ENCODE measurements at regions not wholly inside any gene's neighbourhood (a gene's known extent, or its start where the extent isn't known, plus 50 kb on each side); places are given as distances from the start of the nearest gene placed in this dataset.
A peak's percentile ranks its signal among the peaks of the same experiment; 100 is the strongest.

DNA sequence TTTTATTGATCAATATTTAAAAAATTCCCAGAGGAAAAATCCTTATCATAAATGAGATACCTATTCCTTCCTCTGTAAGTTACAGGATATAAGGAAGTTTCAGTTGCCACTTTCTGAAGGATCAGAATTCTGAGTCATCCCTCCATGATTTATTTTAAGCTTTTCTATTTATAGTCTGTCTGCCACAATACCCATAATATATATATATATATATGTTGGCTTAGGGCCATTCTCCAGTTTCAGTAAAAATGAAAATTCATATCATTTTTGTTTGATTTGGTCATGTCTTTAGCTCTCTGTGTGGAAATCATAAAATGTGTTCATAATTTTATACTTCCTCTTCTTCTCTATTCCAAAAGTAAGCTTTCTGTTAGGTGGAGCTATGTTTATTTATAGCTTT, 215.8 kb upstream of the CYLC2 start (continued):
- TF ChIP-seq USF1 (IDR thresholded peaks at IDR 0.05; ENCODE audit: borderline replicate concordance, low read depth): no peak

DNA sequence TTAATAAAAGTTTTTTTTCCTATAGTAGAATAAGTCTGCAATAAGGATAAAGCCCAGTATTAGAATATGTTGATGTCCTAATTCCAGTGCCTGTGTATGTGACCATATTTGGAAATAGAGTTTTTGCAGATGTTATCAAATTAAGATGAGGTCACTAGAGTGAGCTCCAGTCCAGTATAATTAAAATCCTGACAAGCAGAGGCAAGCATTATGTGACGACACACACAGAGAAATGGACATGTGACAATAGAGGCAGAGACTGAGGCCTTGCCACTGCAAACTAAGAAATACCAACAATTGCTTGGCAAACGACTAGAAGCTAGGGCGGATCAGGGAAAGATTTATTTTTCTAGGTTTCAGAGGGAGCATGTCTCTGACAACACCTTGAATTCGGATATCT, 216.4 kb upstream of the CYLC2 start:
- Histone ChIP-seq H4K20me1 (ENCODE audit: insufficient read depth) (no peaks in the 10 kb centered on the region), H3K4me2 (no peak overlapping the region), H2AFZ (ENCODE audit: low read depth) (no peak overlapping the region; the same call in 1 of the 2 replicates), H3K4me3 (ENCODE audit: low read depth in 2 of 2, low read length in 1 of 2) (no peak overlapping the region), H3K9me3 (no peaks in the 10 kb centered on the region), H3K79me2 (ENCODE audit: insufficient read depth) (no peaks in the 10 kb centered on the region), H3K36me3 (replicated peaks in 1 of 2; ENCODE audit: control insufficient read depth in 1 of 2, insufficient read depth in 2 of 2, low read length in 1 of 2) (no peaks in the 10 kb centered on the region), H3K27me3 (ENCODE audit: insufficient read depth) (no peaks in the 10 kb centered on the region), H3K4me1 (ENCODE audit: control insufficient read depth in 1 of 2, insufficient read depth in 2 of 2, low read depth in 1 of 2, low read length in 1 of 2) (0 out of 4 replicates have a peak, but pooled peaks cover 0 to 4% of the 10 kb centered on the region in 2 experiments), H3F3A (replicated peaks; ENCODE audit: insufficient read depth) (no peaks in the 10 kb centered on the region), H3K9me2 (no peaks in the 10 kb centered on the region), H3K9ac (no peak overlapping the region), H3K27ac (ENCODE audit: low read depth in 2 of 2, low read length in 1 of 2) (peak overlapping the region in 1 of 2 experiments; percentile 37; a peak in 2 of 4 replicates)
- TF ChIP-seq, protein P1, sequence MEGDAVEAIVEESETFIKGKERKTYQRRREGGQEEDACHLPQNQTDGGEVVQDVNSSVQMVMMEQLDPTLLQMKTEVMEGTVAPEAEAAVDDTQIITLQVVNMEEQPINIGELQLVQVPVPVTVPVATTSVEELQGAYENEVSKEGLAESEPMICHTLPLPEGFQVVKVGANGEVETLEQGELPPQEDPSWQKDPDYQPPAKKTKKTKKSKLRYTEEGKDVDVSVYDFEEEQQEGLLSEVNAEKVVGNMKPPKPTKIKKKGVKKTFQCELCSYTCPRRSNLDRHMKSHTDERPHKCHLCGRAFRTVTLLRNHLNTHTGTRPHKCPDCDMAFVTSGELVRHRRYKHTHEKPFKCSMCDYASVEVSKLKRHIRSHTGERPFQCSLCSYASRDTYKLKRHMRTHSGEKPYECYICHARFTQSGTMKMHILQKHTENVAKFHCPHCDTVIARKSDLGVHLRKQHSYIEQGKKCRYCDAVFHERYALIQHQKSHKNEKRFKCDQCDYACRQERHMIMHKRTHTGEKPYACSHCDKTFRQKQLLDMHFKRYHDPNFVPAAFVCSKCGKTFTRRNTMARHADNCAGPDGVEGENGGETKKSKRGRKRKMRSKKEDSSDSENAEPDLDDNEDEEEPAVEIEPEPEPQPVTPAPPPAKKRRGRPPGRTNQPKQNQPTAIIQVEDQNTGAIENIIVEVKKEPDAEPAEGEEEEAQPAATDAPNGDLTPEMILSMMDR (IDR thresholded peaks at IDR 0.05): no peak
- TF ChIP-seq REST (IDR thresholded peaks at IDR 0.05; ENCODE audit: low read depth, low read length): no peak
- no peak for TF ChIP-seq POLR2AphosphoS5 (IDR thresholded peaks at IDR 0.05; ENCODE audit: low read depth, low read length)
- no peak for TF ChIP-seq YY1 (IDR thresholded peaks at IDR 0.05; ENCODE audit: low read depth)
- TF ChIP-seq, protein P2, sequence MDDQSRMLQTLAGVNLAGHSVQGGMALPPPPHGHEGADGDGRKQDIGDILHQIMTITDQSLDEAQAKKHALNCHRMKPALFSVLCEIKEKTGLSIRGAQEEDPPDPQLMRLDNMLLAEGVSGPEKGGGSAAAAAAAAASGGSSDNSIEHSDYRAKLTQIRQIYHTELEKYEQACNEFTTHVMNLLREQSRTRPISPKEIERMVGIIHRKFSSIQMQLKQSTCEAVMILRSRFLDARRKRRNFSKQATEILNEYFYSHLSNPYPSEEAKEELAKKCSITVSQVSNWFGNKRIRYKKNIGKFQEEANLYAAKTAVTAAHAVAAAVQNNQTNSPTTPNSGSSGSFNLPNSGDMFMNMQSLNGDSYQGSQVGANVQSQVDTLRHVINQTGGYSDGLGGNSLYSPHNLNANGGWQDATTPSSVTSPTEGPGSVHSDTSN (IDR thresholded peaks at IDR 0.05): no peak
- TF ChIP-seq MEF2A (IDR thresholded peaks at IDR 0.05; ENCODE audit: borderline replicate concordance, low read depth): no peak
- no peak for TF ChIP-seq JUND (IDR thresholded peaks at IDR 0.05)
- TF ChIP-seq TAF1 (IDR thresholded peaks at IDR 0.05; ENCODE audit: borderline replicate concordance, low read depth, low read length): no peak
- no peak for TF ChIP-seq GABPA (IDR thresholded peaks at IDR 0.05; ENCODE audit: low read depth)
- TF ChIP-seq SIN3A (IDR thresholded peaks at IDR 0.05; ENCODE audit: borderline replicate concordance, low read depth, low read length): no peak
- TF ChIP-seq RAD21 (IDR thresholded peaks at IDR 0.05; ENCODE audit: low read length): no peak
- no peak for TF ChIP-seq NRF1 (IDR thresholded peaks at IDR 0.05; ENCODE audit: low read depth, low read length)
- TF ChIP-seq RFX5 (IDR thresholded peaks at IDR 0.05; ENCODE audit: low read length): no peak
- no peak for TF ChIP-seq SMC3 (IDR thresholded peaks at IDR 0.05; ENCODE audit: low read depth, low read length)
- no peak for TF ChIP-seq RXRA (IDR thresholded peaks at IDR 0.05; ENCODE audit: borderline replicate concordance, low read depth)
- no peak for TF ChIP-seq EP300 (IDR thresholded peaks at IDR 0.05; ENCODE audit: borderline replicate concordance in 1 of 2, low read depth in 1 of 2, low read length in 1 of 2)
- no peak for TF ChIP-seq USF2 (IDR thresholded peaks at IDR 0.05; ENCODE audit: borderline replicate concordance, low read depth, low read length)
- POLR2A ChIA-PET: no interaction called here
- no peak for DNase-seq
- CTCF ChIA-PET: no interaction called here
- 12% methylated on average over 4 of the region's 4 CpGs for WGBS (ENCODE audit: low lambda C conversion rate)
